Right lobe of liver (tissue), 6 donors: ENCODE measurements at regions not wholly inside any gene's neighbourhood (a gene's known extent, or its start where the extent isn't known, plus 50 kb on each side); places are given as distances from the start of the nearest gene placed in this dataset.

ENCODE experiments used
- ATAC-seq, 4 donors: fragments of 200-7000 bp; cut with Tn5 transposase; one replicate each; pipeline ENCODE4 v1.9.1; 2020; ENCODE audit warnings: mild to moderate bottlenecking in 4 of 4, moderate library complexity in 4 of 4
- DNase-seq, 3 donors: peaks; one replicate each; pipeline ENCODE4 v3.0.0-alpha.2; 2020
- H3K27ac ChIP-seq, 3 donors: fragments of 200-600 bp; one replicate each; pipeline ENCODE4 v1.8.0; 2022
- H3K27me3 ChIP-seq, 2 donors: fragments of 200-600 bp; one replicate each; pipeline ENCODE4 v1.8.0; 2022
- H3K36me3 ChIP-seq, 4 donors: fragments of 200-600 bp; sonication (generic) in 1 of 4; one replicate each; pipeline versions ENCODE4 v1.5.1 to v1.8.0; 2017 to 2022; ENCODE audit warnings: control low read depth in 1 of 4
- H3K4me1 ChIP-seq, 4 donors: fragments of 200-600 bp; sonication (generic) in 1 of 4; one replicate each; pipeline versions ENCODE4 v1.5.1 to v1.8.0; 2017 to 2022; ENCODE audit warnings: control low read depth in 1 of 4
- H3K4me3 ChIP-seq, 3 donors: fragments of 200-600 bp; one replicate each; pipeline ENCODE4 v1.8.0; 2022
- H3K9me3 ChIP-seq, 4 donors: fragments of 200-600 bp; sonication (generic) in 1 of 4; one replicate each; pipeline versions ENCODE4 v1.5.1 to v1.8.0; 2017 to 2022; ENCODE audit warnings: control low read depth in 1 of 4
- POLR2A ChIP-seq: fragments of 450-650 bp; IDR thresholded peaks from one replicate; pipeline ENCODE4 v1.6.1; 2017; ENCODE audit warnings: antibody characterized with exemption, mild to moderate bottlenecking
- WGBS: methylation state at CpG from one replicate; pipeline ENCODE4 v1.1.6; 2018; ENCODE audit warnings: low coverage, low lambda C conversion rate; ENCODE audit not compliant: insufficient coverage; ENCODE audit errors: missing lambda C conversion rate; 5-methylcytosine and 5-hydroxymethylcytosine counted together
- intact Hi-C, 2 donors: fragments of 100-400 bp; cut with DNase I; formaldehyde crosslinking; loops; one replicate each; pipeline versions ENCODE4 v1.11.2 to v1.14.1; 2022
- TF ChIP-seq, protein P1 (sequence below), 4 donors: fragments of 200-600 bp in 3 of 4; fragments of 450-650 bp in 1 of 4; IDR thresholded peaks; one replicate each; pipeline versions ENCODE4 v1.5.1 to v1.8.0; 2016 to 2022; ENCODE audit warnings: antibody characterized with exemption in 4 of 4, mild to moderate bottlenecking in 2 of 4
- donor health status: DM: no; HTN: yes; CAD: no.
- donor health status: DM: no; HTN: no; CAD: no.
- donor health status: DM: no; HTN: no; CAD: no.
- donor health status: DM: no; HTN: yes; CAD: no.
- donor health status: DM: no; HTN: yes; CAD: no.

DNA sequence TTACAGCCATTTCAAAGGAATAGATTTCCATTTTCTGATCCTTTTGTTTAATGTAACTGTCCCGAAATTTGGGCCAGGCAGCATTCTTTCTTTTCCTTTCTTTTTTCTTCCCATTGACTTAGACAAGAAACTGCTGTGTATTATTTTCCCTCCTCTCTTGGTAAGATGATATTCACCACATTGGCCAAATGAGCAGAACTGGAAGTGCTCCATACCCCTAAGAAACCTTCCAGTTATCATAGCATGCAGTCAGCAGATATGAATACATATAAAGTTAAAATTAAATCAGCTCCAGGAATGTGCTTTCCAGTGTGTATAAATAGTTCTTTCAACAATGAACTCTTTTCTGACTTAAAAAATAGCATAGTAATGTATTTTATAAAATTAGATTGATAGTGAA lies 168.5 kb upstream of the GAS1 start:
- WGBS = 64% methylated on average over 1 of the region's 1 CpG
- Histone ChIP-seq H3K27ac (no peak overlapping the region), H3K36me3 (no peaks in the 10 kb centered on the region), H3K27me3 (no peaks in the 10 kb centered on the region), H3K4me3 (no peak overlapping the region), H3K4me1 (peaks cover 0 to 14% (median 0%) of the 10 kb centered on the region in 4 donors), H3K9me3 (no peaks in the 10 kb centered on the region)
- ATAC-seq = no peak
- no peak for DNase-seq
- intact Hi-C loops = no loop called here
- no peak for TF ChIP-seq POLR2A
- TF ChIP-seq, protein P1, sequence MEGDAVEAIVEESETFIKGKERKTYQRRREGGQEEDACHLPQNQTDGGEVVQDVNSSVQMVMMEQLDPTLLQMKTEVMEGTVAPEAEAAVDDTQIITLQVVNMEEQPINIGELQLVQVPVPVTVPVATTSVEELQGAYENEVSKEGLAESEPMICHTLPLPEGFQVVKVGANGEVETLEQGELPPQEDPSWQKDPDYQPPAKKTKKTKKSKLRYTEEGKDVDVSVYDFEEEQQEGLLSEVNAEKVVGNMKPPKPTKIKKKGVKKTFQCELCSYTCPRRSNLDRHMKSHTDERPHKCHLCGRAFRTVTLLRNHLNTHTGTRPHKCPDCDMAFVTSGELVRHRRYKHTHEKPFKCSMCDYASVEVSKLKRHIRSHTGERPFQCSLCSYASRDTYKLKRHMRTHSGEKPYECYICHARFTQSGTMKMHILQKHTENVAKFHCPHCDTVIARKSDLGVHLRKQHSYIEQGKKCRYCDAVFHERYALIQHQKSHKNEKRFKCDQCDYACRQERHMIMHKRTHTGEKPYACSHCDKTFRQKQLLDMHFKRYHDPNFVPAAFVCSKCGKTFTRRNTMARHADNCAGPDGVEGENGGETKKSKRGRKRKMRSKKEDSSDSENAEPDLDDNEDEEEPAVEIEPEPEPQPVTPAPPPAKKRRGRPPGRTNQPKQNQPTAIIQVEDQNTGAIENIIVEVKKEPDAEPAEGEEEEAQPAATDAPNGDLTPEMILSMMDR (IDR thresholded peaks at IDR 0.05) = no peak

DNA sequence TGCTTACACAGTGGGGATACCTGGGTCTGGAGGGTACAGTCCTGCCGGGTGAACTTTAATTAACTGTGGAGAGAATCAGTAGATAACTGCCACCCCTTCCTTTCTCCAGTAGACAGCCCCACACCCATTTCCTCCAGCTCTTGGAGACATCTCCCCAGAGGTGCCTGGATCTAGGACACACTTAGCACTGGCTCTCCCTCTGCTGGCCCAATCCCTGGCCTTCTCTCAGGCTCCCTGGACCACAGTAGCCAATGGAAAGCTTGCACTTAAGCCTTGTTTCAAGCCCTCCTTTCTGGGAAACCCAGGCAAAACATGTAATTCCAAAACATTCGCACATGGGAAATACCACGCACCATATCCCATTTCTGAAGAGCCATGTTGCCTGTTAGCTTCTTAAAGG lies 169.2 kb upstream of the GAS1 start:
- Histone ChIP-seq H3K4me3 (no peak overlapping the region), H3K4me1 (peaks cover 0 to 17% (median 0%) of the 10 kb centered on the region in 4 donors), H3K27ac (no peak overlapping the region), H3K36me3 (no peaks in the 10 kb centered on the region), H3K9me3 (no peaks in the 10 kb centered on the region), H3K27me3 (no peaks in the 10 kb centered on the region)
- ATAC-seq = no peak
- intact Hi-C loops = no loop called here
- TF ChIP-seq, protein P1 (IDR thresholded peaks at IDR 0.05) = no peak
- no peak for TF ChIP-seq POLR2A
- 87% methylated on average over 2 of the region's 3 CpGs for WGBS
- no peak for DNase-seq

DNA sequence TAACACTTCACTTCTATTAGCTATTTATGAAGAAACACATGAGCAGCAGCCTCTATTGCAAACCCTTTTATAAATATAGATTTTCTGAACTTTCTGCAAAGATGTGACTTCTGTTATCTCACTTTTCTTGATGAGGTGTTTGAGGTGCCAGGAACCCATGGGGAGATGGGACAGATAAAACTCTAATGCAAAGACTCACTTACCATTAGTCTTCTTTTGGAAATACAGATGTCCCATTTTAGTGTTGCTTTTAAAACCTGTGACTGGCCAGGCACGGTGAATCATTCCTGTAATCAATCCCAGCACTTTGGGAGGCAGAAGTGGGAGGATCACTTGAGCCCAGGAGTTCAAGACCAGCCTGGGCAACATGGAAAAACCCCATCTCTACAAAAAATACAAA lies 171.3 kb upstream of the GAS1 start:
- Histone ChIP-seq H3K4me1 (peaks cover 0 to 17% (median 0%) of the 10 kb centered on the region in 4 donors), H3K9me3 (no peaks in the 10 kb centered on the region), H3K36me3 (no peaks in the 10 kb centered on the region), H3K4me3 (no peak overlapping the region), H3K27ac (no peak overlapping the region), H3K27me3 (no peaks in the 10 kb centered on the region)
- DNase-seq (no peak), ATAC-seq (no peak)
- intact Hi-C loops = no loop called here
- WGBS = 100% methylated on average over 1 of the region's 1 CpG
- TF ChIP-seq, protein P1 (IDR thresholded peaks at IDR 0.05) = no peak
- TF ChIP-seq POLR2A = no peak

DNA sequence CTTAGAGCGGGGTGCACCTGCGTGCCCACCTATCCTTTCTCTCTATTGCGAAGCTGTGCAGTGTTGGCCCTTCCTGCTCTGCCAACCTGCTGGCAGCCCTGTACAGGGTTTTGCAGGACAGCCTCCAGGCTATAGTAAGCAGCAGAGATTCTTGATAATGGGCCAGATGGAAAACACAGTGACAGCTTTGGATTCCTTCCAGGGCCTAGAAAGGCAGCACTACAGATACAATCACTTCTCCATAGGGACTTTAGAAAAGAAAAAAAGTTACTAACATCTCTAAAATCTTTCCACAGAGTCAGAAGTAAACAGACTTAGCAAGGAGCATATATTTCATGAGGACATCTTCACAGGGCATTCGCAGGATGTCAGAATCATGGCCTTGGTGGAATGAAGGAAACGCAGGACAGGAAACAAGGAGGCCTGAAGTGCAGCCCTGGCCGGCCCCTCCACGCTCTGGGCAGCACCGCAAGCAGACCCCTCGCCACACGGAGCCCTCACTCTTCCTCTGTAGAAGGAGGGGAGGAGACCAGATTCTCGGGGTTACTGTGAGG lies 172.1 kb upstream of the GAS1 start:
- Histone ChIP-seq H3K4me3 (no peak overlapping the region), H3K27me3 (no peaks in the 10 kb centered on the region), H3K27ac (peak overlapping the region in 1 of 3 donors; percentile 7), H3K4me1 (peaks cover 0 to 17% (median 0%) of the 10 kb centered on the region in 4 donors), H3K9me3 (no peaks in the 10 kb centered on the region), H3K36me3 (no peaks in the 10 kb centered on the region)
- ATAC-seq (peak; percentile 92 to 97 (median 96)), DNase-seq (peak; percentile 47 to 74 (median 65))
- TF ChIP-seq POLR2A = no peak
- TF ChIP-seq, protein P1 (IDR thresholded peaks at IDR 0.05) = no peak
- intact Hi-C loops = no loop called here
- 40% methylated on average over 11 of the region's 11 CpGs for WGBS
